Gastrocnemius medialis (tissue), 4 donors: ENCODE measurements at regions not wholly inside any gene's neighbourhood (a gene's known extent, or its start where the extent isn't known, plus 50 kb on each side); places are given as distances from the start of the nearest gene placed in this dataset.

Source experiments
- POLR2A ChIP-seq, 2 donors: fragments of 450-650 bp; IDR thresholded peaks; one replicate each; pipeline ENCODE4 v1.6.1; 2017; ENCODE audit warnings: antibody characterized with exemption in 2 of 2, mild to moderate bottlenecking in 2 of 2, moderate library complexity in 2 of 2
- TF ChIP-seq, protein P1 (sequence below), 5 experiments: fragments of 450-650 bp in 3 of 5; fragments of 200-600 bp in 2 of 5; sonication (generic) in 2 of 5; IDR thresholded peaks in 4 of 5; conservative IDR thresholded peaks in 1 of 5; 1 replicate in 4 of 5; 2 replicates in 1 of 5; pipeline ENCODE4 v1.5.1; 2016 to 2019; ENCODE audit warnings: antibody characterized with exemption in 5 of 5, mild to moderate bottlenecking in 3 of 5, moderate library complexity in 3 of 5

DNA sequence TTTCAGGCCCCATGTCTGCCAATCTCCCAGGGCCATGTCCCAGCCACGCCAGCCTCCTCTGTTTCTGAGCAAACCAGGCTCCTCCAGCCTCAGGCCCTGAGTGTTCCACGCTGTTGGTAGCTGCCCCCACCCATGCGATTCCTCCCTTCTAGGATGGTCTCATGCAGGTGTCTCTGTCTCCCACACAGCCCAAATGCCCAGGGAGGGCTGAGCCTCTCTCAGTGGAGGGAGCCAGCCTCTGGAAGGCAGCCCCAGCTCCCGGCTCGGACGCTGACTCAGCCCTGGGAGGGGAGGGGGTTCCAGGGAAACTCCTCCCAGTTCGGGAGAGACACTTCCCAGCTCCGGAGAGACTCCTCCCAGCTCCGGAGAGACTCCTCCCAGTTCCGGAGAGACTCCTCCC is 122.9 kb upstream of the AFDN start:
- TF ChIP-seq, protein P1, sequence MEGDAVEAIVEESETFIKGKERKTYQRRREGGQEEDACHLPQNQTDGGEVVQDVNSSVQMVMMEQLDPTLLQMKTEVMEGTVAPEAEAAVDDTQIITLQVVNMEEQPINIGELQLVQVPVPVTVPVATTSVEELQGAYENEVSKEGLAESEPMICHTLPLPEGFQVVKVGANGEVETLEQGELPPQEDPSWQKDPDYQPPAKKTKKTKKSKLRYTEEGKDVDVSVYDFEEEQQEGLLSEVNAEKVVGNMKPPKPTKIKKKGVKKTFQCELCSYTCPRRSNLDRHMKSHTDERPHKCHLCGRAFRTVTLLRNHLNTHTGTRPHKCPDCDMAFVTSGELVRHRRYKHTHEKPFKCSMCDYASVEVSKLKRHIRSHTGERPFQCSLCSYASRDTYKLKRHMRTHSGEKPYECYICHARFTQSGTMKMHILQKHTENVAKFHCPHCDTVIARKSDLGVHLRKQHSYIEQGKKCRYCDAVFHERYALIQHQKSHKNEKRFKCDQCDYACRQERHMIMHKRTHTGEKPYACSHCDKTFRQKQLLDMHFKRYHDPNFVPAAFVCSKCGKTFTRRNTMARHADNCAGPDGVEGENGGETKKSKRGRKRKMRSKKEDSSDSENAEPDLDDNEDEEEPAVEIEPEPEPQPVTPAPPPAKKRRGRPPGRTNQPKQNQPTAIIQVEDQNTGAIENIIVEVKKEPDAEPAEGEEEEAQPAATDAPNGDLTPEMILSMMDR (IDR thresholded peaks at IDR 0.05 in 4 of 5, conservative IDR thresholded peaks at IDR 0.05 in 1 of 5): no peak
- TF ChIP-seq POLR2A (IDR thresholded peaks at IDR 0.05): no peak
